LHCN-M2 (cell line): ENCODE measurements at regions not wholly inside any gene's neighbourhood (a gene's known extent, or its start where the extent isn't known, plus 50 kb on each side); places are given as distances from the start of the nearest gene placed in this dataset.
"Not testable (repeated sequence)": the region's sequence is repeated elsewhere in the genome, so short reads cannot be mapped to it uniquely, and the experiment has no call there.

Experiments
- DNase-seq: peaks from one replicate; pipeline ENCODE4 v3.0.0-alpha.2; 2012; ENCODE audit warnings: low read depth

DNA sequence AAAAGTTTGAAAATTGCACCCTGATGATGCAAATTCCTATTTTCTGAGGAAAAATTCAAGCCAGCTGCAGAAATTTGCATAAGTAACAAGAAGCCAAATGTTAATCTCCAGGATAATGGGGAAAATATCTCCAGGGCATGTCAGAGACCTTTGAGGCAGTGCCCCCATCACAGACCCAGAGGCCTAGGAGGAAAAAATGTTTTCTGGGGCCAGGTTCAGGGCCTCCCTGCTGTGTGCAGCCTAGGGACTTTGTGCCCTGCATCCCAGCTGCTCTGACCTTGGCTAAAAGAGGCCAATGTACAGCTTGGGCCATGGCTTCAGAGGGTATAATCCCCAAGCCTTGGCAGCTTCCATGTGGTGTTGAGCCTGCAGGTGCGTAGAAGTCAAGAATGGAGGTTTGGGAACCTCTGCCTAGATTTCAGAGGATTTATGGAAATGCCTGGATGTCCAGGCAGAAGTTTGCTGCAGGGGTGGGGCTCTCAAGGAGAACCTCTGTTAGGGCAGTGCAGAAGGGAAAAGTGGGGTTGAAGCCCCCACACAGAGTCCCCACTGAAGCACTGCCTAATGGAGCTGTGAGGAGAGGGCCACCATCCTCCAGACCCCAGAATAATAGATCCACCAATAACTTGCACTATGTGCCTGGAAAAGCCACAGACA is 51.7 kb upstream of the NDUFV2 start:
- DNase-seq, result not testable (repeated sequence)
